ENCODE measurements at regions not wholly inside any gene's neighbourhood (a gene's known extent, or its start where the extent isn't known, plus 50 kb on each side); places are given as distances from the start of the nearest gene placed in this dataset.

DNA sequence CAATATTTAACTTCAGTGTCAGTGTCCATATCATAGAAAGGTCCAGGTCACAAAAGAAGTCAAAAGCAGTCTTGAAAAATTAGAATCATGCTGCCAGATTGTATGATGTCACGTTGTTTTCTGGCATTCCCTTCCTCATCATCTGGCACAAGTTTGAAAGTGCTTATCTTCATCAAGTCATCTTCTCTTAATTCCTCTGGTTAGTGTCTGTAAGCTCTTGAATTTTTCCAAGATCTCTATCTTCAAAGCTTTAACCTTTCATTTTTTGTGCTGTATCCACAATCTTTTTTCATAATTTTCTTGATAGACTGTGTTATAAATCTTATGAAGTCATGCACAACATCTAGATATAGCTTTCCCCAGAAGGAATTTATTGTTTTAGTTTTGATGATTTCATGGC, 682.7 kb upstream of the AADAT start:
- Histone ChIP-seq H3K79me2 (ENCODE audit: control insufficient read depth, insufficient read depth, low read length) (no peaks in the 10 kb centered on the region), H3K4me1 (ENCODE audit: control insufficient read depth, extremely low read depth, insufficient read depth, low read length) (no peaks in the 10 kb centered on the region), H3K9ac (ENCODE audit: control insufficient read depth, extremely low read depth, insufficient read depth, low read length) (no peak overlapping the region), H2AFZ (ENCODE audit: control insufficient read depth, low read length) (no peak overlapping the region), H3K4me2 (ENCODE audit: control insufficient read depth, extremely low read depth, insufficient read depth, low read depth, low read length) (no peak overlapping the region), H3K36me3 (ENCODE audit: control insufficient read depth in 2 of 2, extremely low read depth in 1 of 2, insufficient read depth in 2 of 2, low read length in 2 of 2) (no peaks in the 10 kb centered on the region), H3K27me3 (ENCODE audit: control insufficient read depth, extremely low read depth, insufficient read depth, low read length) (no peaks in the 10 kb centered on the region), H3K9me1 (ENCODE audit: control insufficient read depth, extremely low read depth, insufficient read depth, low read length) (no peaks in the 10 kb centered on the region), H3K4me3 (ENCODE audit: control insufficient read depth in 2 of 3, extremely low read depth in 1 of 3, insufficient read depth in 2 of 3, low read depth in 1 of 3, low read length in 3 of 3) (no peak overlapping the region), H4K20me1 (ENCODE audit: control insufficient read depth, extremely low read depth, insufficient read depth, low read length) (no peaks in the 10 kb centered on the region), H3K27ac (ENCODE audit: control insufficient read depth, insufficient read depth, low read length) (no peak overlapping the region), H3K9me3 (ENCODE audit: control insufficient read depth, low read depth, low read length) (no peaks in the 10 kb centered on the region)
- no peak for TF ChIP-seq EZH2 (IDR thresholded peaks at IDR 0.05; ENCODE audit: low read length)
- TF ChIP-seq, protein P1, sequence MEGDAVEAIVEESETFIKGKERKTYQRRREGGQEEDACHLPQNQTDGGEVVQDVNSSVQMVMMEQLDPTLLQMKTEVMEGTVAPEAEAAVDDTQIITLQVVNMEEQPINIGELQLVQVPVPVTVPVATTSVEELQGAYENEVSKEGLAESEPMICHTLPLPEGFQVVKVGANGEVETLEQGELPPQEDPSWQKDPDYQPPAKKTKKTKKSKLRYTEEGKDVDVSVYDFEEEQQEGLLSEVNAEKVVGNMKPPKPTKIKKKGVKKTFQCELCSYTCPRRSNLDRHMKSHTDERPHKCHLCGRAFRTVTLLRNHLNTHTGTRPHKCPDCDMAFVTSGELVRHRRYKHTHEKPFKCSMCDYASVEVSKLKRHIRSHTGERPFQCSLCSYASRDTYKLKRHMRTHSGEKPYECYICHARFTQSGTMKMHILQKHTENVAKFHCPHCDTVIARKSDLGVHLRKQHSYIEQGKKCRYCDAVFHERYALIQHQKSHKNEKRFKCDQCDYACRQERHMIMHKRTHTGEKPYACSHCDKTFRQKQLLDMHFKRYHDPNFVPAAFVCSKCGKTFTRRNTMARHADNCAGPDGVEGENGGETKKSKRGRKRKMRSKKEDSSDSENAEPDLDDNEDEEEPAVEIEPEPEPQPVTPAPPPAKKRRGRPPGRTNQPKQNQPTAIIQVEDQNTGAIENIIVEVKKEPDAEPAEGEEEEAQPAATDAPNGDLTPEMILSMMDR (optimal IDR thresholded peaks at IDR 0.05 in 1 of 3, IDR thresholded peaks at IDR 0.05 in 1 of 3, conservative IDR thresholded peaks at IDR 0.05 in 1 of 3; ENCODE audit: extremely low read depth in 1 of 3, insufficient read depth in 2 of 3, low read length in 3 of 3) = no peak
- DNase-seq (ENCODE audit: low read depth, low spot score) (no peak), FAIRE-seq (no peak)
- dilution Hi-C loops (cut with MboI; ENCODE audit: extremely low pct_ligation_motif_present, low sequenced_read_pairs) = no loop called here

DNA sequence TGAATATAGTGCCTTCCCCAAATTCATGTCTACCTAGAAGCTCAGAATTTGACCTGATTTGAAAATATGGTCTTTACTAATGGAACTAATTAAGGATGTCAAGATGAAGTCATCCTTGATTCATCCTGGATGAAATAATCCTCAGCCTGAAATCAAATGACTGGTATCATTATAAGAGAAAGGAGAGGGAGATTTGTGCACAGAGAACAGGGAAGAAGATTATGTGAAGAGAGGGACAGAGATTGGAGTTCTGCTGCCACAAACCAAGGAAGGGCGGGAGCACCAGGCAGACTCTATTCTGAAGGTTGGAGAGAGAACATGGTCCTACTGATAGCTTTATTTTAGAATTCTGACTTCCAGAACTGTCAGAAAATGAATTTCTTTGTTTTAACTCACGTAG, 680.9 kb upstream of the AADAT start:
- TF ChIP-seq EZH2 (IDR thresholded peaks at IDR 0.05; ENCODE audit: low read length) = no peak
- TF ChIP-seq, protein P1 (optimal IDR thresholded peaks at IDR 0.05 in 1 of 3, IDR thresholded peaks at IDR 0.05 in 1 of 3, conservative IDR thresholded peaks at IDR 0.05 in 1 of 3; ENCODE audit: extremely low read depth in 1 of 3, insufficient read depth in 2 of 3, low read length in 3 of 3) = no peak
- no peaks in the 10 kb centered on the region for H3K36me3 ChIP-seq (ENCODE audit: control insufficient read depth in 2 of 2, extremely low read depth in 1 of 2, insufficient read depth in 2 of 2, low read length in 2 of 2)
- no peak overlapping the region for H2AFZ ChIP-seq (ENCODE audit: control insufficient read depth, low read length)
- no peak for FAIRE-seq
- dilution Hi-C loops (cut with MboI; ENCODE audit: extremely low pct_ligation_motif_present, low sequenced_read_pairs) = no loop called here
- no peak overlapping the region for H3K4me2 ChIP-seq (ENCODE audit: control insufficient read depth, extremely low read depth, insufficient read depth, low read depth, low read length)
- no peaks in the 10 kb centered on the region for H3K27me3 ChIP-seq (ENCODE audit: control insufficient read depth, extremely low read depth, insufficient read depth, low read length)
- no peak overlapping the region for H3K27ac ChIP-seq (ENCODE audit: control insufficient read depth, insufficient read depth, low read length)
- H3K4me1 ChIP-seq (ENCODE audit: control insufficient read depth, extremely low read depth, insufficient read depth, low read length) = no peaks in the 10 kb centered on the region
- H3K4me3 ChIP-seq (ENCODE audit: control insufficient read depth in 2 of 3, extremely low read depth in 1 of 3, insufficient read depth in 2 of 3, low read depth in 1 of 3, low read length in 3 of 3) = no peak overlapping the region
- H4K20me1 ChIP-seq (ENCODE audit: control insufficient read depth, extremely low read depth, insufficient read depth, low read length) = no peaks in the 10 kb centered on the region
- H3K9me1 ChIP-seq (ENCODE audit: control insufficient read depth, extremely low read depth, insufficient read depth, low read length) = no peaks in the 10 kb centered on the region
- no peaks in the 10 kb centered on the region for H3K9me3 ChIP-seq (ENCODE audit: control insufficient read depth, low read depth, low read length)
- H3K79me2 ChIP-seq (ENCODE audit: control insufficient read depth, insufficient read depth, low read length) = no peaks in the 10 kb centered on the region
- no peak for DNase-seq (ENCODE audit: low read depth, low spot score)
- no peak overlapping the region for H3K9ac ChIP-seq (ENCODE audit: control insufficient read depth, extremely low read depth, insufficient read depth, low read length)
